ENCODE measurements at regions not wholly inside any gene's neighbourhood (a gene's known extent, or its start where the extent isn't known, plus 50 kb on each side); places are given as distances from the start of the nearest gene placed in this dataset.

GRCh38 chr3:153734777-153735551 lies 386.2 kb upstream of the ARHGEF26 start:
- TF ChIP-seq CTCF (conservative IDR thresholded peaks at IDR 0.05; ENCODE audit: low read depth, low read length) (no peak), EZH2 (IDR thresholded peaks at IDR 0.05; ENCODE audit: borderline replicate concordance, low read depth, low read length, poor library complexity, severe bottlenecking) (no peak)
